OCI-LY3 (cell line): ENCODE measurements at regions not wholly inside any gene's neighbourhood (a gene's known extent, or its start where the extent isn't known, plus 50 kb on each side); places are given as distances from the start of the nearest gene placed in this dataset.

ENCODE experiments used
- CTCF ChIP-seq: fragments of 200-600, 300-600 bp; sonication (generic); IDR thresholded peaks from 2 replicates; pipeline ENCODE4 v1.5.1; 2014; ENCODE audit warnings: antibody characterized with exemption, low read length, low read depth
- EZH2phosphoT487 ChIP-seq: fragments of 200-600 bp; shearing (Covaris generic); IDR thresholded peaks from 2 replicates; pipeline ENCODE4 v1.6.1; 2018; ENCODE audit warnings: antibody characterized with exemption, mixed run types, low read depth

GRCh38 chr3:103963599-103963998, 1403.1 kb upstream of the ALCAM start:
- TF ChIP-seq CTCF (no peak), EZH2phosphoT487 (no peak)
